ENCODE measurements at regions not wholly inside any gene's neighbourhood (a gene's known extent, or its start where the extent isn't known, plus 50 kb on each side); places are given as distances from the start of the nearest gene placed in this dataset.

DNA sequence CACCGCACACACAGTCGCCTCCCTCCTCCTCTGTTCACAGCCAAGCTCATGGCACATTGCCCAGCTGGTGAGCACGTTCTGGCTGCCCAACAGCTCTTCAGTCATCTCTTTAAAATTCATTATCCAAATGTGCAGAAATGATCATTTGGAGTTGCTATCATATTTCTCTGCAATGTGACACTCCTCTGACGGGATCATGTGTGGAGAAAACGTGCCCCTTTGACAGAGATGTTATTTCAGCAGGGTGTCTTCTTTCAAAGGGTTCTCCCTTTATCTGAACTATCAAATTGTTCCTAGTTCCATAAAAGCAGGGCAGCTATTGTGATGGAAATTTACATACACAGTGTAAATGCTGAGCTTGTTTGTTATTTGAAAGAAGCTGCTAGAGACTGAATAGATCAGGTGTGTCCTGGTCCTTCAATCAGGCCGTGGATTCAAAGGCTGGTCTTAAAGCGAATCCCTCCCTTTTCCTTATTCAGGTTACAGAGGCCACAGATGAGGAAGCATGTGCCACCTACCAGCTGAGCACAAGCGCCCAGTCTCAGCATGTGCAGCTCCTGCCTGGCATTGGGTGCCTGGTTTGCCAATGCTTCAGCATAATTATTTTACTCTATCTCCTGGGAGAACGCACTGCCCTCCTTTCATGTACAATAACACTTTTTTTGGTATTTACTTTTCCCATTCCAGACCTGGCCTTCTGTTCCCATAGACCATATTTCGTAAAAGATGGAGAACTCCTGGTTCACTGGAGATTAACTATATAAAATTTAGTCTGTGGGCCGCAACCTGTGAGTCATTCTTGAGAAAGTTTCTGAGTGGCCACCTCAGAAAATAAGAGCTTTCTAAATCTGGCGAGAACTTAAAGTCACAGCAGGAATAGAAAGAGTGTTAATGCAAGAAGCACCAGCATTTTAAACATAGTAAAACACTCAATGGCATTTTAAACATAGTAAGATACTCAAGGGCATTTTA is 433.7 kb downstream of the ENC1 start:
- DNase-seq = no peak

DNA sequence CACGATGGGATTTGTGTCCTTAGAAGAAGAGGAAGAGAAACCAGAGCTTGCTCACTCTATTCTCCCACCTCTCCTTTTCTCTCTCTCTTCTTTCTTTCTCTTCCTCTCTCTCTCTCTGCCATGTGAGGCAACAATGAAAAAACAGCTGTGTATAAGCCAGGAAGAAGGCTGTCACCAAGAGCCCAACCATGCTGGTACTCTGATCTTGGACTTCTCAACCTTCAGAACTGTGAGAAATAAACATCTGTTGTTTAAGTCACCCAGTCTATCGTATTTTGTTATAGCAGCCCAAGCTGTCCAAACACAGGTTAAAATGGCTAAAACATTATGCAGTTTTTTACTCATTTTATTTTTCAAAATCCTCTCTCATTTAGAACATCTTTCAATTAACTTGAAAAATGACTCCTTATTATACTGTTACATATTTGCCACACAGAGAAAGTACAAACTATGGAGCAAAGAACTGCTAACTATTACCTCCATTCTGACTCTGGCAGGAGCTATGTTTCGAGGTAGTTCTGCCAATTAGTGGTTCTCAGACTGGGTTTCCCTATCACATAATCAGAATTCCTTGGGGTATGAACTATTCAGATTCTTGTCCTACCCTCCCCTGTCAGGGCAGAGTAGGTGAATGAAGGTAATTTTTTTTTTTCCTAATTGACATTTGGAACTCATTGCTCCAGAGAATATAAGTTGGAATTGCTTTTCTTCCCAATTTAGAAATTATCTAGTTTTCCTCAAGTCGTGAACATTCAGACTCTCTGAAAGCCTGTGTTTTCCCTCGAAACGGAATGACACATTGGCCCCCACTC is 434.6 kb downstream of the ENC1 start:
- no peak for DNase-seq

DNA sequence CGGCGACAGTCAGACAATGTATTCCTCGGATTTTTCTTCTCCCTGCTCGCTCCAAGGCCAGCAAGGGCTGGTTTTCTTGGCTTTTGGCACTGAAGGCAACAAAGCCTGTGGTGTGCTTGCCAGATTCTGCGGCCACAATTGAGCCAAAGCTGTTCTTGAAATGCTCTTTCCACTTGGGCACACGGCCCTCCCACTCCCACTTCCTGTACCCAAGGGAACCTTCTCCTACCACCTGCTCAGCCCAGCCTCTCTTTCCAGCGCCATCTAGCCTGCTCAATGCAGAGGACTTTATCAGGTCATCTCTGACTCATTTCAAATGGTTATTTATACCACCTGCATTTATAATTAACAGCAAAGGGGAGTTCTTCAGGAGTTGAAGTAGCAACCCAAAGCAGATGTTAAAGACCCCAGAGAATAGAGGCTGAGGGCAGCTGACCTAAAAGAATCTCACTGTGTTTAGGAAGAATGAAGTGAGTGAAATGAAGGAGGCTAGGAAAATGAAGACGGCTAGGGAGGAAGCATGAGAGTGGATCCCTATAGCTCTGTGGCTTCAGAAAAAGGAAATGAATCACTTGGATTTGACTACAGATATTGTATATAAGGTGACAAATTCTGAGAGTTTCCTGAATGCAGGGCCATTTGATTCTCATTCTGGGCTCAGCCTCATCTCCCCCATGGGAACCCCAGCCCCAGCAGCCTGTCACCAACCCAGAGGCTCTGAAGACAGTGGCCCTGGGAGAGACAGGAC is 439.0 kb downstream of the ENC1 start:
- peak in 1 of 2 experiments; percentile 63 for DNase-seq

DNA sequence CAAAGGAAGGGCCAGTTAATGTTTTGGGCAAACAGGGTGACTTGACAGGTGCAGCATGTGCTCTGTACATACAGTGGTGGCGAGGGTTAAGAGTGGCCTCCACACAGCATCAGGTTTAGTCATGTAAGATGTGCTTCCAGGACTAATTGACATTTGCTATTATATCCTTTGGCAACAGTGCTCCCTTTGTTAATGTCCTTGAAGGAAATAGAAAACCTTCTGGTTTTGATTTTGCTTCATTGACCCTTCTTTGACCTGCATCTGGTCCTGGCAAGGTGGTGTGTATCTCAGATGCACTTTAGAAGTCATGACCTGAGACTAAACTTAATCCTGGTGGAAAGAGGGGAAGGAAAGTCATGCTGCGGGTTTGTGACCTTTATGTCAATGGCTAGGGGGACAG is 440.0 kb downstream of the ENC1 start:
- DNase-seq = no peak

DNA sequence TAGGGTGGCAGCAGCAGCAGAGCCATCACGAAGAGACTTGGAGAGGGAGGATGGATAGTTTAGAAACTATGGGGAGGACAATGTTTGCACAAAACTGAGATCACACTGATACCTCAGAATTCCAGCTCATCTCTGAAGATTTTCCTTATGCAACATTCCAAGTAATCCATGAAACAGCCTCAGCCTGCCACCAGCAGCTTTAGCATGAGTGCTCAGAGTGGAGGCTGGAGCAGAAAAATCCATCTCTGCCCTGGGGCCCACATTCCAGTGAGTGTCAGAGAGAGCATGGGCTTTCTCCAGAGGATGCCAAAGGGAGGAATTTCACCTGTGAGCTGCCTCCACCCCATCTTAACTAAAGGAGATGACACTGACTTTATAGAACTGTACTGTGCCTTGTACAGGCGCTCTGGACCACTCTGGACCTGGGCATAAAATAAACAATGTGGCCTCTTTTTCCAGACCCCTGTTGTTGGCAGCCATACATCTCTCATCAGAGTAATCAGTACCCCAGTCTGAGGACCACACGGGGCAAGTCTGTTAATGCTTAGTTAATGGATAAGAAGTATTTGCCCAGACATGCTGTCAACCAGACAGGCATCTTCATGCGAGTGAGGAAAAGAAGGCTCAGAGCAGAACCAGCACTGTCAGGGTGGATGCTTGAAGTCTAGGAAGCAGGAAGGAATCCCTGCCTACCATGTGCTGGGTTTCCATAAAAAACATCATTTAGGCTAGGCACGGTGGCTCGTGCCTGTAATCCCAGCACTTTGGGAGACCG is 440.9 kb downstream of the ENC1 start:
- DNase-seq = no peak

DNA sequence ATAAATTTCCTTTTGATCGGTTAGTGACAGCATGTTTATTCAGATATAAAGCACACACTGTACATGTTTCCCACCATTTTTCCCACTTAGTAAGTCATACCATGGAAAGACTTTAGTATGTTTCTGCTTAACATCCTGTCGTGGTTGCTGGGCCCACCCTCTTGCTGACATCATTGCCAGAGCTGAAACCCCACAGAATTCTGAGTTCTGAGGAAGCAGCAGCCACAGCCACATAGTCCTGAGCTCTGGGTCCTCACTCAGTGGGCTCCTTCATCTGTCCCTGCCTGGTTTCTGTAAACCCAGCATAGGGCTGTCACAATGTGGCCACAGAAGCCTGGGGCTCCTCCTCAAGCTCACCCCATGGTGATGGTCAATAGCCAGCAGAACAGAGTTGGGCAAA is 441.5 kb downstream of the ENC1 start:
- no peak for DNase-seq

DNA sequence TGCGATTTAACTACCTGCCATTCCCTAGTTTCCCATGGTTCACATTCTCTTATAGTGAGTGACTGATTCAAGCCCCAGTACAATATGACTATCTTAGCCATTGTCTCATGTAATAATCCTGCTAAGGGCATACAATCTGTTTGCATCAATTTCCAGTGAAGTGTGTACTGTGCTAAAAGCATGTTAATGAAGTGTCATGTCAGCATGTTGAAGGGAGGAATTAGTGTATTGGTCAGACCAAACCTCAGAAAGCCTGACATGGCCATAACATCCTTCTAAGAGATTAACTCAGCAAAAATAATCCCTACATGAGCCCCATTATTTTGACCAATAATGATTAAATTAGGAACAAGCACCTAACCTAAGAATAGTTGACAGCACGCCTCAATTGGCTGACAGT is 442.4 kb downstream of the ENC1 start:
- DNase-seq = no peak

DNA sequence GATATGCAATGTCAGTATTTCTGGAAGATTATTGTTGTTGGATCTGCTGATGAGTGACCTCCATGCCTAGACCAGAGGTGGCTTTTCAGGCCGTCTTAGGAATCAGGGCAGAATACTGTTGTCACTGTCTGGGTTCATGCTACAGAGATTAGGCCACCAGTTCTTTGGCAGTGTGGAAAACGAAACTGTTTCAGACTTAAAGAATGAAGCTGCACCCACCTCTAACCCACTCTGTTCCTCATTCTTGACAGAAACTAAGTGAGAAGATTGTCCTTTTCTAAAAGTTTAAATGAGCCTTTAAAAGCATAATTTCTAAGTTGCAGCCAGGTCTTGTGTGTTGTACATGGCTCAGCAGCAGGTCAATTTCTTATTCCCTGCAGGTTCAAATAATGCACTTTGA is 444.3 kb downstream of the ENC1 start:
- no peak for DNase-seq

DNA sequence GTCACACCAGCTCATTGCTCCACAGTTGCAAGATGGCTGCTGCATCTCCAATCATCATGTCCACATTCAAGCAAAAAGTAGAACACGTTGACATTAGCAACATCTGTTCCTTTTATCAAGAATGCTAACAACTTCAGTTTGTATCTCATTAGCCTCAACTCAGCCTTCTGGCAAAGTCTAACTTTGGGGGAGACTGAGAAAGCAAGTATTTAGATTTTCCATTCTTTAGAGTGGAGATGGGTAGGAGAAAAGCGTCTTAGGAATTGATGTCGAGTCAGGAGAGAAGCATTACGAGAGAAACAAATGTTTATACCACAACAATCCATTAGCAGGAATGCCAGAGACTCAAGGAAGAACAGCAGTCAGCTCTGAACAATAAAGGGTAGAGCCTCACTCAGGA is 446.3 kb downstream of the ENC1 start:
- DNase-seq = no peak

DNA sequence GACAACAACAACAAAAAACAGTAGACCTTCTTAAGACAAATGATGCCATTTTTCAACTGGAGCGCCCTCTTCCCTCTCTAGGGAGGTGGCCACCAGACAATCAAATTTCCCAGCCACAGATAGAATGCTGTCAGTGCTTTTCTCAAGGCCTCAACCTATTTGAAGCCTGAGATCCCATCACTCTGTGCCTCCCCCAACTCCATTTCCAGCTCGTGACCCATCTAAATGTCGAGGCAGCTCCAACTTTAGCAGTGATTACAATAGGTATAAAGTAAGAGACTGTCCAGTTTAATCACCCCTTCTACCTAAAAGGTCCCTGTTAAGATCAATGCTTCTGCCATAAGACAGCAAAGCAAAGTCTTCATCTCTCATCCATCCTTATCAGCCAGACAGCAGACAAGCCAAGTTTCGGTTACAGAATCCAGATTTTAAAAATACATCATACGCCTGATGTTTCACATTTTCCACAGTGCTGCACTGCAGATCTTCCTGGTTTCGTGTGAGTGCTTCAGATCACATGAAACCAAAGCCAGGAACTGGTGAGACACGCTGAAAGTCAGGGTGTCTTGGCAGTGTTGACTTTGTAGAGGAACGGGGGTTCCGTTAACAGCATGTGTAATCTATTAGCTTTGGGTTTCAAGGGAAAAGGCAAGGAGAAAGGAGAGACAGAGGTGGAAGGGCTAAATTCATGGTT is 447.8 kb downstream of the ENC1 start:
- no peak for DNase-seq

DNA sequence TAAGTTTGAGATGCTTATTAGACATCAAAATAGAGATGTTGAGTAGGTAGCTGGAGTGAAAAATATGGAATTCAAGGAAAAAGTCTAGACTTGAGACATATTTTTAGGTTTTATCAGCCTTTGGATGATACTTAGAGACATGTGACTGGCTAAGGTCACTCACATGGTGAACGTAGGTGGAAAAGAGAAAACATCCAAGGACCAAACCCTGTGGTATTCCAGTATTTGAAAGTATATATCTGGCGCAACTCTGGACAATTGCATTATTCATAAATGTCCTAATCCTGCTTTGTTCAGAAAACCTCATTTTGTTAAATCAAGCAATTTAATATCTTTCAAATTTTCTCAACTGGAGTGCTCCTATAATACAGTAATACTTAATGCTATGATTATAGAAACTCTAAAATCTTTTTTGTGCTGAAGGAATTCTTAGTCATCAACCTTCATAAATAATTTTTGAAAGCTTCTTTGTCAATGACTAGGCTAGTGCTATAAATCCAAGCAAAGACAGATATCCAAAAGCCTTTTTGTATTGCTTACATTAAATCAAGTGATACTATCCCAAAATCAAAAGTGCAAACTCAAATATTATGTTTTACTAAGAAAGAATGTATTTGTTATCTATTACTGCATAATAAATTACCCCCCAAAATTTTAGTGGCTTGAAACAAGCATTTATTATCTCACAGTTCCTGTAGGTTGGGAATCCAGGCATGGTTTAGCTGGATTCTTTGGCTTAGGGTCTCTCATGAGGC is 452.0 kb downstream of the ENC1 start:
- no peak for DNase-seq

DNA sequence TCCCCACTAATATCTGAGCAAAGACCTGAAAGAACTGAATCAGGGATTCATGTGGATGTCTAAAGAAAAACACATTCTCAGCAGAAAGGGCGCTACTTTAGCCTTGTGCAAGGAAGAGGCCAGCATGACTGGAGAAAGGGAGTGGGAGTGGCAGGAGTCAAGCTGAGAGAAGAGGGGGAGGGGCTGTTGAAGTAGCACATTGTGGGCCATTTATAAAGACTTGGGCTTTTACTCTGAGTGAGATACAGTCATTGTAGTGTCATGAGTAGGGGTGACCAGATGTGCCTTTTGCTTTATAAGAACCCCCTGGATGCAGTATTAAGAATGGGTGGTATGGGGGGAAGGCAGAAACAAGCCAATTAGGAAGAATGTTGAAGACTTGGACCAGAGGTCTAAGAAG is 452.8 kb downstream of the ENC1 start:
- DNase-seq = no peak

DNA sequence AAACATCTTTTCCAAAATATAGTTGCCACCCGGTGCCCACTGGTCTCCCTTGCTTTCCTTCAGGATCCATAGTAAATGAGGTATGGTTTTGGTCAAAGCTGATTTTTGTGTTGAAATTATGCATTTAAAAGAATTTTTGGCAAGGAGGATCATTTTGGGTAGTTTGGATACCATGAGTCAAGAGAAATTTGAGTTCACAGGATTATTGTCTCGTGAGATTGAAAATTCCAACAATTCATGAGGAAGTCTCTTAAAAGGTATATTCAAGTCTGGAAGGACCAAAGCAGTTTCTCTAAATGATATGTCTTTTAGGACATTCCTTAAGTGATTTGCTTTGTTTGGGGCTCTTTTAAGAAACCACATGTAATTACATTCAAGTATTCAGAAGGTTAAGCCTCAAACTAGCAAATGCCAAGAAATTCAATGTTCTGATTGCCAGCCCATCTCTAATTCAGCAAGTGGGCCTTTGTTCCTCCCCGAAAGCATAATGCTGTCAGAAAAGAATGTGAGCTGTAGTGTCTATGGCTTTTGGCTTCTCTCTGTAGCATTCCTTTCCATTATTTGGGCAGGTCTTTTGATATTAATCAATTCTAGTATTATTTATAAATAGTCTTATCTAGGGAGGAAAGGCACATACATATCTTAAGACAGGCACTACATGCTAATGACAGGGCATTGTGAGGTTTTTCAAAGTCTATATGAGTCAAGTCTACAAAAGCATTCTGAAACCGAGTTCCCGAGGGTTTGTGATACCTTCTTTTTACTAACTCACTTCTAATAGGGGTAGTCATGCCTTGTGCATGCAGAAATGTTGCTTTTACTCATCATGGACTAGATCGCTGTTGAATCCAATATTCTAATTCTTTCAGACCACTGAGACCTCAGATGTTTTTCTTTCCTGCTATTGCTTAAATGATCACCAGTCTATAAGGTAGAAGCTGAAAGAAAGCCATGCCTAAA is 453.9 kb downstream of the ENC1 start:
- DNase-seq = no peak

DNA sequence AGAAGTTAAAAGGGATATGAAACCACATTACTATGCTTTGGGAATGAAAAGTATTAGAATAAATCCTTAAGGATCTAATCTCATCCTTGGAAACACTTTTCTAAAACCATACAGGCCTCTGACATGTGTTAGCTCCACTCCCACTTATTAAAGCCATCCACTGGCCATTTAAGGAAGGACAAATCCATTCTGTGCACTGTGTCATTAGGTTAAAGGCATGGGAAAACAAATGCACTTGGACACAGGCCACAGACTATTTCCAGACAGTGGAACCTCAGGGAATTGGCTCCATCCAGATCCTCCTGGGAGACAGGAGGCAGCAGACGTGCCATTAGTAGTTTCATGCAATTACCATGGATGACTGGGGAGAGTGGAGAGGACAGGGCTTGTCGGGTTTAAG is 454.9 kb downstream of the ENC1 start:
- DNase-seq = no peak

DNA sequence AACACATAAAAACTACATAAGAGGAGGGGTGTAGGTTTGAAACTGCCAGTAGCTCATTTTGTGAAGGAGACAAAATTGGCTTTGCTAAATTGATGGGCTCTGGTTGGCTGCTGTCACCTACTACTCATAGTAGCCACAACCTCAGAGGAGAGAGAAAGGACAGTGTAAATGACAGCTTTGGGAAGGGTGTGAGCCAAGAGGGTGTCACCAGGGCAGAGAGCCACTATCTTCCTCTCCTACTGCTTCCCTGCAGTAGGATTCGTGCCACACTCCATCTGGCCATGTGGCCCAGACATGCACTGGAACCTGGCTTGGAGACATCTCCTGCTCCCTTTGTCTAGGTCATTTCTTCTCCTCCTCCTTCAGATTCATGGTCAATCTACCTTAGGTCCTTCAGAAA is 455.9 kb downstream of the ENC1 start:
- DNase-seq = no peak

DNA sequence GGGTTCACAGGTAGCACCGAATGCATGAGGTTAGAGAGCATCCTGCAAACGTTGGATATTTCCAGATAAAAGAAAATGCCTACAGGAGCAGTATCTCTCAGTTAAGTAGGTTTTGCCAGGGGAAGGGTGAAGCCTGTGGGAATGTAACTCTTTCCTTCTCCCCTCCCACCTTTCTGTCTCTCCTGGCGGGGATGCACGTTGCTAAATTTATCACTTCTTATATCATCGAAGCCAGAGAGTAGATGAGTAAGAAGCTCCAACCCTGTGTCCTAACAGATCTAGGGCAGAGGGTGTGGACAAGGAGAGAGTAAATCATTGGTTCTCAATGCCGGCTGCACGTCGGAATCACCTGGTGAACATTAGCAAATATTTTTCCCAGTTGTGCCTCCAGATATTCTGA is 457.5 kb downstream of the ENC1 start:
- no peak for DNase-seq

DNA sequence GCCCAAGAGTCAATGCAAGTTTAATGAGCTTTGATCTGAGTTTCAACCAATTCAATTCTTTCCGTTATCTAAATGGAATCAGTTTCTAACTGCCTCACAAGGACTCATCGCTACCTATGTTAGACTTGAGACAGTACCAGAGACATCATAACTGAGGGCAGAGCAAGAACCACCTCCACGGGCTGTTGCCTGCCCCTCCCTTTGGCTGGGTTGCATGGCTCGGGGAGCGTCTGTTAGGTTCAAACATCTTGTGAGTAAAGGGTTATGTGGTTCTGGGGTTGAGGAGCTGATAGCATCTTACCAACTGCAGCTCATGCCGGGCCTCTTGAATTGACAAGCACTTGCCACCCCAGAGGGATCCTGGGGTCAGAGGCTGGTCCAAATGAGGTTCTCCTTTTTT is 457.9 kb downstream of the ENC1 start:
- no peak for DNase-seq

DNA sequence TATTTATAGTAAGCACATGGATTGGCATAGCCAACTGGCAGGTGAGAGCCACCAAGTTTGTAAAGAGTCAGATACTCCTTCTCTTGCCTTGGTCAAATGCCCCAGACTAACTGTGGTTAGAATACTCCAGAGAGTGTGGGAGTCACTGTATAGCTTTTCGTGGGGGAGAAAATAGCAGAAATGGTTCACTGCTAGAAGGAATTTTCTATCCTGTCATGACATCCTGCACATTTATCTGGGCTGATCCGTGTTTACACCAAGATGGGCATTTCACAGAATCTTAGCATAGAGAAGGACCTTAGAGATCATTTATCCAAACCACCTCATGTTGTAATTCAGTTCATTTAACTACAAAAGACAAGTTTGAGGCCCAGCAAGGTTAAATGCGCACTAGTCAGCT is 460.8 kb downstream of the ENC1 start:
- no peak for DNase-seq

DNA sequence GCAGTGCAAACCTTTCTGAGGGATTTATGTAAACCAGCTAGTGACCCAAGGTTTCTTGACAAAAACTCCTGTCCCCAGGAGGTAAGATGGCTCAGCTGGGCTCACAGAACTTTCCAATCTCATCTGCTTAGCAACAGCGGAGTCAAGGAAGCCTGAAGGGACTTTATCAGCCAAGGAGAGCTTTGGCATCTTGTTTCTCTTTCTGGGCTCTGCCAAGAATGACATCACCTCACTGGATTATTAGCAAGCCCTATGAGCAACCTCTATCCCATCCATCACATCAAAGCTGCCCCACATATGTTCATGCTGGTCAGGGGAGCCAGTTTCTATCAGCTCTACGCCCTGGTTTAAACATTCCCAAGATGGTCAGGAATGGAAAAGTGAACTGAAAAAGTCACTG is 461.3 kb downstream of the ENC1 start:
- DNase-seq = no peak

DNA sequence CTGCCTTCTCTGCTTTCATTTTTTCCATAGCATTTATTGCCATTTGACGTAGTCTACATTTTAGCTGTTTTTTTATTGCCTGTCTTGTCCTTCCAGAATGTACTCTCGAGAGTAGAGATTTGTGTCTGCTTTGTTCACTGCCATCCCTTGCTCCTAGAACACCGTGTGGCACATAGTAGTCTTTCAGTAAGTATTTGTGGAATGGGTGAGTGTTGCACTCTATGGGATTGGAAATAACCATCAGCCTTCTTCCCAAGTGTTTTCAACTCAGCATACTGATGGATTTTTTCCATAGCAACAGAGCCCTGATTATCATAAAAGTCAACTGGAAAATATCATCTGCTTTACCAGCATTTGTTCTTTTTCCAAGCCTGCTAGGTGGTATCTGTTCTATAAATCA is 462.6 kb downstream of the ENC1 start:
- DNase-seq = no peak

Data from SW 1271 (cell line).